RCC 7860 (cell line): ENCODE measurements at regions not wholly inside any gene's neighbourhood (a gene's known extent, or its start where the extent isn't known, plus 50 kb on each side); places are given as distances from the start of the nearest gene placed in this dataset.

ENCODE experiments used
- DNase-seq: peaks from one replicate; pipeline ENCODE4 v3.0.0-alpha.2; 2015; ENCODE audit warnings: low spot score
- FAIRE-seq: peaks from 2 replicates; lab custom pipeline; 2012; peaks lifted over from hg19 to GRCh38; lab: Jason Lieb, UNC

- no peak for DNase-seq
- FAIRE-seq: no peak
These were observed 372.3 kb downstream of the AASDHPPT start for GRCh38 chr11:106449763-106450162.

GRCh38 chr11:106451228-106451922 is 373.9 kb downstream of the AASDHPPT start:
- DNase-seq (no peak), FAIRE-seq (no peak)

- no peak for DNase-seq
- FAIRE-seq: no peak
These were observed 379.2 kb downstream of the AASDHPPT start for GRCh38 chr11:106456647-106457046.

- peak; percentile 56 for DNase-seq
- no peak for FAIRE-seq
These were observed 380.3 kb downstream of the AASDHPPT start for GRCh38 chr11:106457727-106458126.

GRCh38 chr11:106459135-106459534 is 381.7 kb downstream of the AASDHPPT start:
- no peak for FAIRE-seq
- no peak for DNase-seq

GRCh38 chr11:106461148-106461691 is 383.8 kb downstream of the AASDHPPT start:
- DNase-seq (no peak), FAIRE-seq (no peak)

GRCh38 chr11:106461839-106462545 is 384.5 kb downstream of the AASDHPPT start:
- no peak for FAIRE-seq
- DNase-seq: no peak

GRCh38 chr11:106463154-106463553 is 385.7 kb downstream of the AASDHPPT start:
- no peak for FAIRE-seq

GRCh38 chr11:106463796-106464201 is 386.3 kb downstream of the AASDHPPT start:
- DNase-seq (no peak), FAIRE-seq (no peak)

More at GRCh38 chr11:106463154-106463553, 385.7 kb downstream of the AASDHPPT start:
- DNase-seq: no peak

- DNase-seq (peak; percentile 7), FAIRE-seq (no peak)
These were observed 387.3 kb downstream of the AASDHPPT start for GRCh38 chr11:106464728-106465127.

GRCh38 chr11:106466521-106467080 is 389.1 kb downstream of the AASDHPPT start:
- no peak for FAIRE-seq
- peak; percentile 17 for DNase-seq

GRCh38 chr11:106467501-106467900 is 390.0 kb downstream of the AASDHPPT start:
- FAIRE-seq (no peak), DNase-seq (no peak)

- FAIRE-seq: no peak
These were observed 390.6 kb downstream of the AASDHPPT start for GRCh38 chr11:106468086-106468485.

GRCh38 chr11:106468531-106468930 is 391.1 kb downstream of the AASDHPPT start:
- FAIRE-seq (no peak), DNase-seq (no peak)

More at GRCh38 chr11:106468086-106468485, 390.6 kb downstream of the AASDHPPT start:
- peak; percentile 24 for DNase-seq

- no peak for DNase-seq
- no peak for FAIRE-seq
These were observed 392.8 kb downstream of the AASDHPPT start for GRCh38 chr11:106470230-106470629.

- FAIRE-seq: no peak
These were observed 393.8 kb downstream of the AASDHPPT start for GRCh38 chr11:106471276-106471675.

GRCh38 chr11:106473089-106473722 is 395.7 kb downstream of the AASDHPPT start:
- DNase-seq: no peak
- FAIRE-seq: no peak

More at GRCh38 chr11:106471276-106471675, 393.8 kb downstream of the AASDHPPT start:
- DNase-seq: no peak

GRCh38 chr11:106474274-106474673 is 396.8 kb downstream of the AASDHPPT start:
- FAIRE-seq (no peak), DNase-seq (no peak)

GRCh38 chr11:106475181-106475580 is 397.7 kb downstream of the AASDHPPT start:
- FAIRE-seq (no peak), DNase-seq (no peak)

GRCh38 chr11:106477776-106478175 is 400.3 kb downstream of the AASDHPPT start:
- no peak for FAIRE-seq
- DNase-seq: no peak

GRCh38 chr11:106479646-106480045 is 402.2 kb downstream of the AASDHPPT start:
- DNase-seq (no peak), FAIRE-seq (no peak)
